Epidermal melanocyte (primary cell): ENCODE measurements at regions not wholly inside any gene's neighbourhood (a gene's known extent, or its start where the extent isn't known, plus 50 kb on each side); places are given as distances from the start of the nearest gene placed in this dataset.
A peak's percentile ranks its signal among the peaks of the same experiment; 100 is the strongest.

Experiments
- DNase-seq: peaks from one replicate; pipeline ENCODE4 v3.0.0; 2011; ENCODE audit warnings: low spot score; ENCODE audit not compliant: insufficient read length

GRCh38 chr5:167155387-167156005, 1135.9 kb upstream of the WWC1 start:
- no peak for DNase-seq

DNA sequence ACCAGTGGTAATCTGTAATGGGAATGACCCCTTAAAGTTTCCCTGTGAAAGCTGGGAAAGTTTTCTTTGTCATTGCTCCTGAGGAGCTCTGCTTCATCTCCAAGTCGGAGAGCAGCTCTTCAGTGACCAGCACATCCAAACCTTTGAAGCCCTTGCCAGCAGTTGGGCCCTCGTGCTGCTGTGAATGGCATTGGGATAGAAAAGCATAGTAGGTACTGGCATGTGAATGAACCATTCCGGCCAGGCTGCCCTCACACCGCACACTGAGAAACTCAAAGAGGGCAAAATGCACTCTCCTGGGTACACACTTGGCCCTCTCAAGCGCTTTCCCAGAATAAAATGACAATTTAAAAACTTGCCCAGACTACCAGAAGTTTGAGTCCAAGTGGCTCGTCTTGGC, 1135.0 kb upstream of the WWC1 start:
- no peak for DNase-seq

- DNase-seq = no peak
These were observed 1132.9 kb upstream of the WWC1 start for GRCh38 chr5:167158588-167158987.

DNA sequence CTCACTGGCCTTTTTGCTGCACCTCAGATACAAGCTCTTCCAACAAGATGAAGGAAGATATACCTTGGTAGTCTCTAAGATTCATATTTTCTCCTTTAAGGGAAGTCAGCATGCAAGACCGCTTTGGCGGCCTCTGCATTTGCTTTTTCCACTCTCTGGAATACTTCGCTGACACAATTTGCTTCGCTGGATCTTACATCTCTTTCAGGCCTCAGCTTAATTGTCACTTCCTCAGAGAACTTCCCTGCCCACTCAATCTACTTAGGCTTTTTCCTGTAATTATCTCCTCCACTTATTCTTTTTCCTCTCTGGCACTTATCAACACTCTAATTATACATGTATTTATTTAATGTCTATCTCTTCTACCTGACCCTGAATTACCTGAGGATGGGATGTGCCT, 1131.1 kb upstream of the WWC1 start:
- no peak for DNase-seq

GRCh38 chr5:167166696-167167095, 1124.7 kb upstream of the WWC1 start:
- DNase-seq = no peak

DNA sequence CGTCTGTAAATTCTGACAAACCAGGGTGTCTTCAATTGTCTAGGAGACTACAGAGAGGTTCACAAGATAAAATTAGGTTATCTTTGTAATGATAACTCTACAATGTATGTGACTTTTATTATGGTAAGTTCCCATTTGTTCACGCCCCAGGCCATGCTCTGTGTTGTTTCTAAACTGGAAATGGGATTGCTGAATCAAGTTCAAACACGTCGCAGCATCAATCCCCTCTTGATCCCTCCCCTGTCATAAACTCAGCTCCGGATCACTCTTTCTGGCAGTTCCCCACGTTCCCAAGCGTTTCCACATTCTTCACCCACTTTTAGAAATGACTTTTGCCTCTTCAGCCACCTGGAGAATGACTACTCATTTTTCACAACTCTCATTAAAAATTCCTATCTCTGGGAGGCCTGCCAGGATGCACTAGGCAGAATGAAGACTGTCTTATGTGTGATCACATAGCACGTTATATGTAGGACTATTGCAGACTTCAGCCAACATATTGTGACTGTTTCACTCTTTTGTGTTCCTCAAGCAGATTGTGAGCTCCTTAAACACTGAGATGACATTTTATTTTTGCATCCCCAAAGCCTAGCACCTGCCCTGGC, 1124.2 kb upstream of the WWC1 start:
- DNase-seq = no peak

DNA sequence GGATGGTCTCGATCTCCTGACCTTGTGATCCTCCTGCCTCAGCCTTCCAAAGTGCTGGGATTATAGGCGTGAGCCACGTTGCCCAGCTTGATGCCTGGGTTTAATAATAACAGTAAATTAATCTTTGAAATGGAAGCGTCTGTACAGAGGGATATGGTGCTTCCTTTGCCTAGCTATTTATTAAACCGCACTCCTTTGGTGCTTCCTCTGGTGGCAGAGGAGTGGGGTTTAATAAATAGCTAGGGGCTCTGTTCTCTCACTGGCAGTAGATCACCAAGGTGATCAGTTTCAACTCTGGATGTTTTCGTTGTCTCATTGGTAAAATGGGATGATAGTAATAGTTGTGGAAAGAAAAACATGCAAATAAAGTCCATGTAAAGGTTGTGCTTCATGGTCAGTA, 1122.5 kb upstream of the WWC1 start:
- DNase-seq = no peak

- DNase-seq = no peak
These were observed 1120.4 kb upstream of the WWC1 start for GRCh38 chr5:167171056-167171455.

- DNase-seq = no peak
These were observed 1113.7 kb upstream of the WWC1 start for GRCh38 chr5:167177736-167178135.

DNA sequence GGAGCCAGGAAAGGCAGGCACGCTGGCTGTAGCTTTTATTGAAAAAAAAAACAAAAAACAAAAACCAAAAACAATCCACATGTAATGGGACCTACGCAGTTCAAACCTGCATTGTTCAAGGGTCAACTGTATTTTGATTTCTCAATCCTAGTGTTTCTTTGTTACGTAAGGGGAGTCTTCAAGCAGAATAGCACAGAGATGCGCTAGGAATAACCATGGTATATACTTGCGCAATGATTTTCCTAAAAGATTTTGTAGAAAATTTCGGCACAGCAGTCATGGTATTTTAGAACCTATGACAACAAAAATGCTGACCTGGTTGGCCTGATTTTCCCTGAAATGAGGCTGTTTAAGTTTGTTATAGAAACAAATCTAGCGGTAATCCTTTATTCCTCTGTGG, 1110.5 kb upstream of the WWC1 start:
- no peak for DNase-seq

DNA sequence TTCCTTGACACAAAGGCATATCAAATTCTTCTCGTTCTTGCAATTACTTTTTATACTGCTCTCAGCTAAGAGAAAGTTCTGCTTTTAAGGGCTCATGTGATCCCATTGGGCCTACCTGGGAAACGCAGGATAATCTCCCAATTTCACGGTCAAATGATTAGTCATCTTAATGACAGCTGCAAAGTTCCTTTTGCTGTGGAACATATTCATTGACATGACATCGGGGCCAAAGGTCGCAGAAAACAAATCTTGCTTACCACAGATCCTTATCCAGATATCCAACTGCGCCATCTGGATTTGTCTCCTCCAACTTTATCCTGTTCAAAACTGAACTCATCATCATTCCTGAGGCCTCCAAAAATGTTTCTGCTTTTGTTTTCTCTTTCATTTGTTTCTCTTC, 1085.6 kb upstream of the WWC1 start:
- DNase-seq = no peak

- peak; percentile 19 for DNase-seq
These were observed 1084.4 kb upstream of the WWC1 start for GRCh38 chr5:167207081-167207480.

GRCh38 chr5:167208911-167209310, 1082.5 kb upstream of the WWC1 start:
- DNase-seq = no peak

DNA sequence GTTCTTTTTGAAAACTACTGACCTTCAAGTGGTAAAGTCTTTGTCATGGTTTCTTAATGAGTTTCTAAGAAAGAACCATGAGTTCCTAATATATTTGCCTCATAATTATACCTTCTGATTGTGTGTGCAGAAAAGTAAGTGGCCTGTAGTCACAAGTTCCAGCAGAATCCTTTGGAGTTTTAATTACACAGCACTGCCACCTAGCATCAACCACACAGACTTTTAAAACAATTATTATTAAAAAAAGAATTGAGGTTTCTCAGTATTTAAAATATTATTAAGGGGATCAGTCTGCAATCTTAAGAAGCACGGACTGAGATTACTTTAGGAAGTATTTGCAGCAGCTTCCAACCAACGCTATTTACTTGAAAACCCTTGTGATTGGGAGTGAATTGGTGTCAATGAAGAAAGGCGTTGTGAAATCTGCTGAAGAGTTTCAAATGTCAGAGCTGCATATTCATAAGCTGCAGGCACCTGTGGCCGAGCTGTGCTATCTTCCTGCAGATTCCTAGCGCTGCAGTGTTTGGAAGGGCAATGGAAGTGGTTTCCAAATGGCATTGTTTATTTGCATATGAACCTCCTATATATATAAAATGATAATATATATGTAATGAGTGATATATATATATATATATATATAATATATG, 1074.2 kb upstream of the WWC1 start:
- DNase-seq = no peak

- no peak for DNase-seq
These were observed 1072.1 kb upstream of the WWC1 start for GRCh38 chr5:167219298-167219697.

DNA sequence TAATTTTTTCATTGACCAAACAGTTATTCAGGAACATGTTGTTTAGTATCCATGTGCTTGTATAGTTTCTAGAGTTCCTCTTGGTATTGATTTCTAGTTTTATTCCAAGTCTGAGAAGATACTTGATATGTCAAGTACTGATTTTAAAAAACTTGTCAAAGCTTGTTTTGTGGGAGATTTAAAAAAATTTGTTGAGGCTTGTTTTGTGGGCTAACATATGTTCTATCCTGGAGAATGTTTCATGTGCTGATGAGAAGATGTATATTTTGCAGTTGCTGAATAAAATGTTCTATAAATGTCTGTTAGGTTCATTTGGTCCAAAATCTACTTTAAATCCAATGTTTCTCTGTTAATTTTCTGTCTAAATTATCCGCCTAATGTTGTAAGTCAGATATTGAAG, 1065.1 kb upstream of the WWC1 start:
- no peak for DNase-seq

- DNase-seq = no peak
These were observed 1063.3 kb upstream of the WWC1 start for GRCh38 chr5:167228134-167228533.

DNA sequence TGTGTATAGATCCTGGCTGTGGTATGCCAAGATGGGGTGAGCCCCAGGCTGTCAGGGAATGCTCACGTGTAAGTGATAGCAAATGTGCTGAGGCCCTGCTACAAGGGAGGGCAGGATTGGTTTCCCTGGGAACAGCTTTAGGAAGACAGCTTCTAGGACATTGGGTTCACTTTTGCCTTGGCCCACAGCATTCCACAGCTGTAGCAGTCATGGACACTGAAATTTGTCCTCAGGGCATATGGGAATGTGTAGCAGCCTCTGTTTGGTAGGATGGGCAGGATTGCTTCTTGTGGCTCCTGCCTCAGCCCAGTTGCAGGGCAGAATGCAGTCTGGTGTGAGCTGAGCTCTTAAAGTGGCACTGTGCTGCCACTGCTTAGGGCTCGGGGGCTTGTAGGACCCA, 1061.7 kb upstream of the WWC1 start:
- DNase-seq = peak; percentile 42

DNA sequence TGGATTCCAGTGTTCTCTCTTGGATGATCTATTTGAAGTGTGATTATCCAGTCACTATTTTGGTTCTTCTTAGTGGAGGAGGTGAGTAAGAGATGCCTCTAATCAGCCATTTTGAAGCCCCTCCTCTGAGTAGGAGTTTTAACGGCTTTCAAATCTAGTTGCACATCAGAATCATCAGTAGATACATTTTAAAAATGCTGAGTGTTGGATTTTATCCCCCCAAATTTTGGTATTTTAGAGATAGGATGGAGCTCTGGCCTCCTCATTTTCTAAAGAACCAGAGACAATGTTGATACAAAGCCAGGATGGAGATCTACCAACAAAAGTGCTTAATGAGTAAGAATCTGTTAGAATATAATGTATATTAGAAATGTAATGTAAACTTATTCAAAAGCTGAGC, 1061.0 kb upstream of the WWC1 start:
- DNase-seq = no peak

GRCh38 chr5:167232675-167233311, 1058.7 kb upstream of the WWC1 start:
- DNase-seq = no peak

- DNase-seq = no peak
These were observed 1057.8 kb upstream of the WWC1 start for GRCh38 chr5:167233507-167234220.
